Right ventricle myocardium inferior (tissue), 1 donor: ENCODE measurements at regions not wholly inside any gene's neighbourhood (a gene's known extent, or its start where the extent isn't known, plus 50 kb on each side); places are given as distances from the start of the nearest gene placed in this dataset.
"Not testable (repeated sequence)": the region's sequence is repeated elsewhere in the genome, so short reads cannot be mapped to it uniquely, and the experiment has no call there.

Experiments
- ATAC-seq: fragments of 200-7000 bp; cut with Tn5 transposase; one replicate; pipeline ENCODE4 v1.9.1; 2020; ENCODE audit warnings: mild to moderate bottlenecking, moderate library complexity
- DNase-seq: peaks from one replicate; pipeline ENCODE4 v3.0.0; 2021; ENCODE audit errors: missing footprints
- intact Hi-C: fragments of 100-400 bp; cut with DNase I; formaldehyde crosslinking; loops from one replicate; pipeline ENCODE4 v1.11.0; 2022
- donor health status: DM: no; HTN: yes; CAD: no; lungs with severe emphysema.

DNA sequence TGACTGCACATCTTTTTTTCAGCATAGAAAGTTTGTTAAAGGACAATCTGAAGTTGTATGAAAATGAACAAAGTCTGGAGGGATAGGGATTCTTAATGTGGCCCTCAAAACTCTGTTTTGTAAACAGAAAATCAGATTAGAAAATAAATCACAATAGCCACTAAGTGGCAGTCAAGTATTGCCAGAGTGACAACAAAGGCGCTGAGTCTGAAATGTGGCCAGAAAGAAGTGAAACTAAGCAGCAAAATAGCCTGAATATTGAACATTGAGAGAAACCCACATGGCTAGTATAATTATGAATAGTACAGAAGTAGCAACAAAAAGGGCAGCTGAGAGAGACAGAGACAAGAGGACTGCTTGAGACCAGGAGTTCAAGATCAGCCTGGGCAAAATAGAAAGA, 81.1 kb upstream of the CT45A1 start:
- intact Hi-C loops, result loop anchor here (5.0 kb wide), 1 partner anchor 150 kb away; no protein-coding TSS in a partner anchor
- no peak for DNase-seq
- ATAC-seq, result no peak

DNA sequence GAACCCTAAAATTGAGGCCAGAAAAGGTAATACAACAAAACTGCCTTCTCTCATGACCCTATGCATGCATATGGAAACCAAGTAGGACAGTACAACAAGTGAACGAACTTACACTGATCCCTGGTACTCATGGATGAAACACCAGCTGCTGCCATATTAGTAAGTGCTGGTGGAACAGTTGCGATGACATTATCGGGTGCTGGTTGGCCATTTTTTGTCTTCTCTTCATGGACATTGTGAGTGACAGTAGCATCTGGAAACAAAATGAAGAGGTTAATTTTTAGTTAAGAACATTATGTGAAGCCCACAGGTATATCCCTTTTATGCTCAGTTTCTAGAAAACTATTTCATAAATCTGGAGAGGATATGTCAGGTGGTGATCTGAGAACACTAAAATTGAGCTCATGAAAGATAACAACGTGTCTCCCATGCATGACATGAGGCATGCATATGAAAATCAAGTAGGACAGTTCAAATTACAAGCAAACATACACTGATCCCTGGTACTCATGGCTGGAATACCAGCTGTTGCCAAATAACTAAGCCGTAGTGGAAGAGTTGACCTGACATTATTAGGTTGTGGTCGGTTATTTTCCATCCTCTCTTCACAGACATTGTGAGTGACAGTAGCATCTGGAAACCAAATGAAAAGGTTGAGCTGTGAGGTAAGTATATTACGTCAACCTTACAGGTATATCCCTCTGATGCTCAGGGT, 74.2 kb upstream of the CT45A1 start:
- intact Hi-C loops, result no loop called here
- DNase-seq (no peak), ATAC-seq (no peak)

GRCh38 chrX:135643916-135644315, 69.5 kb upstream of the CT45A1 start:
- ATAC-seq (no peak), DNase-seq (no peak)
- intact Hi-C loops, result no loop called here

DNA sequence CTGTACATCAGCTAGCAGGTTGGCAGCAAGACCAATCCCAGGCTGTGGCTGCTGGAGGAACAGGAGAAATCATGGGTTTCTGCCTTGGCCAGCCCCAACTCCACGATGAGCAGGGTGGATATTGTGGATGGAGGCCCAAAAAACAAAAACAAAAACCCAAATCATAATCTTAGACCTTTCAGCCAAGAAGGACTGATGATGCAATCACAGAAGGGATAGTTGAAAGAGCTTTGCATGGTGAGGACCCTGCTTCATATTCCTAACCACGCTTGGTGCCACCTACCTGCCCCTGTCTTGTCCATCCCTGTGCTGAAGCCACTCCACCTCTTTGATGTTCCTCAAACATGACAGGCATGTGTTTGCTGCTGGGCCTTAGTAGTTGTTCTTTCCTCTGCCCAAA, 68.8 kb upstream of the CT45A1 start:
- intact Hi-C loops, result no loop called here
- ATAC-seq, result no peak
- DNase-seq, result no peak

DNA sequence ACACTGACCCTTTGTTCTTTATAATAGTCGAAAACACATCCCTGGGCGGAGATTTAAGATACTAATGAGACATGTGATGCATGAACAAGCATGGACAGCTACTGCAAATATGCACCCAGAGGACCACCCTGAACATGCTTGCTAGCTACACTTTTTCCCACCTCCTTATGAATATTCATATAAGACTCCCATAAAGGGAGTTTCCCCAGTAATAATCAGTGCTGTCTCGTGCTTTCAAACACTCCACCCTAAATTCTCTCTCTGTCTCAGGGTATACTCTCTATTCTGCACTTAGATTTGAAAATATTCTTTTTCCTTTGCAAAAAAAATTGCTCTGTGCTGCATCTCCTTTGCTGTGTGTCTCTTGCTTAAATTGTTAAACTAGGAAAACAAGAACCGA, 64.4 kb upstream of the CT45A1 start:
- ATAC-seq, result no peak
- intact Hi-C loops, result no loop called here
- no peak for DNase-seq

DNA sequence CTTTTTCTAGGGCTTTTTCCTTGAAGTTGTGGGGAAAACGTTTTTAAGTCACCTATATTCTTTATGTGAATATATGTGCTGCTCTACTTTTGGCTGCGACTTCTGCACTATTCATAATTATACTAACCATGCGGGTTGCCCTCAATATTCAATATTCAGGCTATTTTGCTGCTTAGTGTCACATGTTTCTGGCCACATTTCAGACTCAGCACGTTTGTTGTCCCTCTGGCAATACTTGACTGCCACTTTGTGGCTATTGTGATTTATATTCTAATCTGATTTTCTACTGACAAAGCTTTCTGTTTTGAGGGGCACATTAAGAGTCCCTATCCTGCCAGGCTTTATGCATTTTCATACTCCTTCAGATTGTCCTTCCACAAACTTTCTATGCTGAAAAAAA, 63.9 kb upstream of the CT45A1 start:
- no peak for ATAC-seq
- intact Hi-C loops, result no loop called here
- DNase-seq, result no peak

GRCh38 chrX:135651647-135652295, 61.7 kb upstream of the CT45A1 start:
- intact Hi-C loops, result no loop called here
- DNase-seq (no peak), ATAC-seq (no peak)

- intact Hi-C loops, result no loop called here
- DNase-seq (no peak), ATAC-seq (no peak)
Measured at GRCh38 chrX:135652602-135653001, 60.8 kb upstream of the CT45A1 start.

DNA sequence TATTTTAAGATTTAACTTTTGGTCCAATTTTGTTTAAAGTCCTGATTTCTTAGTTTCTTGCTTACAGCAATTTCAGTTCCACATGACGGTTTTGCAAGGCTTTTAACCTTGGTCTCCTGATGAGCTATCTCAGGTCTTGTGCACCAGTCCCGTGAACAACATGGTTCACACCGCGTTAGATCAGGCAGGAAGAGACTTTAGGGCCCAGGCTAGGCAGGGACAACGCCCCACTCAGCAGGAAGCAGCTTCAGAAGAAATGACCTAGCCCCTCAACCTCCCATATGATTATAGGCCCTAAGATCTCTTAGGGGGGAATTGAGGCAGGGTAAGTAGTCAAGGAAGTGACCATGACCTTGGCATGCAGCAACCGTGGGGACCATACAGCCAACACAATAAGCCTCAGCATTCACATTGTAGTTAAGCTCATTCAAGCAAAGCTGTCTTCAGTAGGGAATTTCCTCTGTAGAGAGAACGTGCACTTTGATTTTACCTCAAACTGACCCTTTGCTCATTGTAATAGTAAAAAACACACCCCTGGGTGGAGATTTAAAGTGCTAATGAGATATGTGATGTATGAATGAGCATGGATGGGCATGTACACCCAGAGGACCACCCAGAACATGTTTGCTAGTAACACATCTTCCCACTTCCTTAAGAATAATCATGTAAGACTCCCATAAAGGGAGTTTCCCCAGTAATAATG, 55.3 kb upstream of the CT45A1 start:
- intact Hi-C loops, DNase-seq, ATAC-seq: not testable (repeated sequence)
